MCF 10A (cell line): ENCODE measurements at regions not wholly inside any gene's neighbourhood (a gene's known extent, or its start where the extent isn't known, plus 50 kb on each side); places are given as distances from the start of the nearest gene placed in this dataset.

ENCODE experiments used
- BruUV-seq: library from RNA; stranded (reverse); fragments of 400-500 nt; replicated peaks from 2 replicates; lab custom pipeline; 2021; lab: Mats Ljungman, UMichigan
- CTCF ChIA-PET: fragments of 300-600 bp; sonication (Branson Sonifier 250); formaldehyde crosslinking; extraction: SDS; loops from one replicate; lab custom pipeline; 2021; ENCODE audit warnings: antibody characterized with exemption, inconsistent platforms; lab: Yijun Ruan, JAX
- POLR2A ChIA-PET: fragments of 300-600, 350-650 bp; sonication (Branson Sonifier 250); formaldehyde crosslinking; extraction: SDS; loops from one replicate; lab custom pipeline; 2020; ENCODE audit warnings: antibody characterized with exemption, inconsistent platforms; lab: Yijun Ruan, JAX
- DNase-seq: peaks from one replicate; pipeline ENCODE4 v3.0.0-alpha.2; 2018; ENCODE audit not compliant: unreplicated experiment
- H3K27ac Mint-ChIP-seq: one replicate; pipeline ENCODE4 v1.8.0; 2022; ENCODE audit warnings: mild to moderate bottlenecking, low read depth, mixed read lengths; ENCODE audit not compliant: unreplicated experiment
- H3K27me3 Mint-ChIP-seq: one replicate; pipeline ENCODE4 v1.8.0; 2022; ENCODE audit warnings: mixed read lengths; ENCODE audit not compliant: insufficient read depth, unreplicated experiment
- H3K36me3 Mint-ChIP-seq: one replicate; pipeline ENCODE4 v1.8.0; 2022; ENCODE audit warnings: mild to moderate bottlenecking, moderate library complexity, mixed read lengths; ENCODE audit not compliant: insufficient read depth, unreplicated experiment
- H3K4me1 Mint-ChIP-seq: one replicate; pipeline ENCODE4 v1.8.0; 2022; ENCODE audit warnings: mixed read lengths; ENCODE audit not compliant: insufficient read depth, unreplicated experiment
- H3K4me3 Mint-ChIP-seq: one replicate; pipeline ENCODE4 v1.8.0; 2022; ENCODE audit warnings: mild to moderate bottlenecking, moderate library complexity, mixed read lengths; ENCODE audit not compliant: unreplicated experiment
- H3K9me3 Mint-ChIP-seq: one replicate; pipeline ENCODE4 v1.8.0; 2022; ENCODE audit warnings: mixed read lengths; ENCODE audit not compliant: unreplicated experiment
- CTCF ChIP-seq: fragments of 200-600 bp; IDR thresholded peaks from one replicate; pipeline ENCODE4 v1.8.0; 2022; ENCODE audit warnings: antibody characterized with exemption, mild to moderate bottlenecking; ENCODE audit not compliant: unreplicated experiment
- intact Hi-C: fragments of 100-400 bp; cut with micrococcal nuclease; formaldehyde crosslinking; loops from 2 replicates; pipeline ENCODE4 v1.14.1; 2022

DNA sequence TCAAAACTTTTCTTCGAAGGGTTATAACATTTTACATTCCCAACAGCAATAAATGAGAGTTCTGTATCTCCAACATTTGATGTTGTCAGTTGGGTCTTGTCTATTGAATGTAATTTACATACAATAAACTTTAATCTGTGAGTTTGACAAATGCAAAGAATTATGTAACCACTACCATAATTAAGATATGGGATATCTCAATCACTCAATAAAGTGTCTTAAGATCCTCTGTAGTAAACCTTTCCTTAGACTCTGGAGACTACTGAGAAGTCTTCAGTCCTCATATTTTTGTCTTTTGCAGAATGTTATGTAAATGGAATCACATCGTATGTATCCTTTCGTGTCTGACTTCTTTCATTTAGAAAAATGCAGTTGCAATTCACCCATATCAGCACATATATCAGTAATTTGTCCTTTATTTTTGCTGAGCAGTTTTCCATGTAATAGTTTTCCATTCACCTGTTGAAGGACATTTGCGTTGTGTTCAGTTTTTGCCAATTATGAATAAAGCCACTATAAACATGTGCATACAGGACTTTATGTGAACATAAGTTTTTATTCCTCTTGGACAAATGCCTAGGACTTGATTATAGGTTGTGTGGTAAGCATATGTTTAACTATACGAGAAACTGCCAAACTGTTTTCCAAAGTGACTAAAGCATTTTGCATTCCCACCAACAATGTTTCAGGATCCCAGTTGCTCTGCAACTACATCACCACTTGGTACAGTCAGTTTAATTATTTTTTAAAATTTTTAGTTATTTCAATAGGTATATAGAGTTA is 784.6 kb upstream of the ZNF608 start:
- Mint-ChIP-seq H3K27ac (no peak overlapping the region), H3K9me3 (peaks cover 8% of the 10 kb centered on the region), H3K36me3 (no peaks in the 10 kb centered on the region), H3K27me3 (no peaks in the 10 kb centered on the region), H3K4me3 (no peak overlapping the region), H3K4me1 (peaks cover 14% of the 10 kb centered on the region)
- DNase-seq = no peak
- POLR2A ChIA-PET = no interaction called here
- no TSS peak for BruUV-seq
- CTCF ChIA-PET = no interaction called here
- no peak for TF ChIP-seq CTCF
- intact Hi-C loops = no loop called here

GRCh38 chr5:125536095-125536494 is 789.7 kb upstream of the ZNF608 start:
- H3K27me3 Mint-ChIP-seq = no peaks in the 10 kb centered on the region
- H3K4me1 Mint-ChIP-seq = peaks cover 13% of the 10 kb centered on the region
- CTCF ChIA-PET = interaction anchor here (0.7 kb wide), 1 partner anchor 504 kb away, joined by 3 read pairs; no protein-coding TSS in a partner anchor
- TF ChIP-seq CTCF = no peak
- H3K9me3 Mint-ChIP-seq = peaks cover 18% of the 10 kb centered on the region
- H3K27ac Mint-ChIP-seq = peak overlapping the region; percentile 86
- H3K4me3 Mint-ChIP-seq = peak overlapping the region; percentile 6
- DNase-seq = no peak
- intact Hi-C loops = no loop called here
- H3K36me3 Mint-ChIP-seq = no peaks in the 10 kb centered on the region
- no TSS peak for BruUV-seq
- POLR2A ChIA-PET = interaction anchor here (0.6 to 2.0 kb wide), 7 partner anchors 10 to 124 kb away, joined by 3 to 9 read pairs (median 4); no protein-coding TSS in a partner anchor

- intact Hi-C loops = no loop called here
- peak overlapping the region; percentile 86 for H3K27ac Mint-ChIP-seq
- H3K9me3 Mint-ChIP-seq = peaks cover 20% of the 10 kb centered on the region
- ChIA-PET POLR2A (interaction anchor here (0.5 to 2.0 kb wide), 11 partner anchors 9 to 789 kb away, joined by 3 to 9 read pairs (median 4); no protein-coding TSS in a partner anchor), CTCF (interaction anchor here (0.7 kb wide), 1 partner anchor 504 kb away, joined by 3 read pairs; no protein-coding TSS in a partner anchor)
- no TSS peak for BruUV-seq
- TF ChIP-seq CTCF = no peak
- peaks cover 13% of the 10 kb centered on the region for H3K4me1 Mint-ChIP-seq
- H3K27me3 Mint-ChIP-seq = no peaks in the 10 kb centered on the region
- H3K4me3 Mint-ChIP-seq = peak overlapping the region; percentile 6
- no peaks in the 10 kb centered on the region for H3K36me3 Mint-ChIP-seq
- peak; percentile 37 for DNase-seq
Observed at GRCh38 chr5:125536582-125536981, 790.1 kb upstream of the ZNF608 start.

- H3K27ac Mint-ChIP-seq = peak overlapping the region; percentile 86
- DNase-seq = no peak
- POLR2A ChIA-PET = interaction anchor here (0.7 to 2.0 kb wide), 7 partner anchors 8 to 52 kb away, joined by 3 to 9 read pairs (median 6); no protein-coding TSS in a partner anchor
- CTCF ChIA-PET = interaction anchor here (0.6 to 0.7 kb wide), 2 partner anchors 11 to 475 kb away, joined by 3 read pairs; no protein-coding TSS in a partner anchor
- H3K36me3 Mint-ChIP-seq = no peaks in the 10 kb centered on the region
- peaks cover 13% of the 10 kb centered on the region for H3K4me1 Mint-ChIP-seq
- H3K27me3 Mint-ChIP-seq = no peaks in the 10 kb centered on the region
- H3K4me3 Mint-ChIP-seq = no peak overlapping the region
- peaks cover 20% of the 10 kb centered on the region for H3K9me3 Mint-ChIP-seq
- BruUV-seq = no TSS peak
- intact Hi-C loops = no loop called here
- no peak for TF ChIP-seq CTCF
Observed at GRCh38 chr5:125537661-125538060, 791.2 kb upstream of the ZNF608 start.
